T-helper 2 cell treated with Interferon-gamma antibody and Interleukin-4, amounts not matched to agents 100 ng/mL and 5 ng/mL, for 36 hours (primary cell): ENCODE measurements at regions not wholly inside any gene's neighbourhood (a gene's known extent, or its start where the extent isn't known, plus 50 kb on each side); places are given as distances from the start of the nearest gene placed in this dataset.
"Not testable (repeated sequence)": the region's sequence is repeated elsewhere in the genome, so short reads cannot be mapped to it uniquely, and the experiment has no call there.

Source experiments
- intact Hi-C: fragments of 100-400 bp; cut with micrococcal nuclease; formaldehyde crosslinking; loops from one replicate; pipeline ENCODE4 v1.15.1; 2023

GRCh38 chr5:105639511-105639910 is 2031.2 kb downstream of the EFNA5 start:
- intact Hi-C loops = no loop called here

GRCh38 chr5:105639068-105639467 is 2031.7 kb downstream of the EFNA5 start:
- intact Hi-C loops = no loop called here

GRCh38 chr5:105638437-105638836 is 2032.3 kb downstream of the EFNA5 start:
- intact Hi-C loops = no loop called here

- intact Hi-C loops = no loop called here
Measured at GRCh38 chr5:105632043-105632442, 2038.7 kb downstream of the EFNA5 start.

DNA sequence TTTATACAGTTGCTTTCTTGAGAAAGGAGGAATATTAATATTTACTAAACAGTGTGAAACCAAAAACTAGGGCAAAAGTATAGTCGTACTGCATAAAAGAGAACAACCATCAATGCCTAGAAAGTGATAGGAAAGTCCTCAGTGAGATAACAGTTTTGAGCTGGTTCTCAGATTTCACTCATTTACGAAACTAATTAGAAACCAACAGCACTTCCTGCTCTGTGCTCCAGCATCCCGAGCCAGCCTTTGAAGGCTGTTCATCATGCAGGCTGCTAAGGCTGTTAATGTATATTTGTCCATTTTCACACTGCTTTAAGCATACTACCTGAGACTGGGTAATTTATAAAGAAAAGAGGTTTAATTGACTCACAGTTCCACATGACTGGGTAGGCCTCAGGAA is 2039.9 kb downstream of the EFNA5 start:
- intact Hi-C loops = no loop called here

GRCh38 chr5:105619725-105620124 is 2051.0 kb downstream of the EFNA5 start:
- intact Hi-C loops = no loop called here

DNA sequence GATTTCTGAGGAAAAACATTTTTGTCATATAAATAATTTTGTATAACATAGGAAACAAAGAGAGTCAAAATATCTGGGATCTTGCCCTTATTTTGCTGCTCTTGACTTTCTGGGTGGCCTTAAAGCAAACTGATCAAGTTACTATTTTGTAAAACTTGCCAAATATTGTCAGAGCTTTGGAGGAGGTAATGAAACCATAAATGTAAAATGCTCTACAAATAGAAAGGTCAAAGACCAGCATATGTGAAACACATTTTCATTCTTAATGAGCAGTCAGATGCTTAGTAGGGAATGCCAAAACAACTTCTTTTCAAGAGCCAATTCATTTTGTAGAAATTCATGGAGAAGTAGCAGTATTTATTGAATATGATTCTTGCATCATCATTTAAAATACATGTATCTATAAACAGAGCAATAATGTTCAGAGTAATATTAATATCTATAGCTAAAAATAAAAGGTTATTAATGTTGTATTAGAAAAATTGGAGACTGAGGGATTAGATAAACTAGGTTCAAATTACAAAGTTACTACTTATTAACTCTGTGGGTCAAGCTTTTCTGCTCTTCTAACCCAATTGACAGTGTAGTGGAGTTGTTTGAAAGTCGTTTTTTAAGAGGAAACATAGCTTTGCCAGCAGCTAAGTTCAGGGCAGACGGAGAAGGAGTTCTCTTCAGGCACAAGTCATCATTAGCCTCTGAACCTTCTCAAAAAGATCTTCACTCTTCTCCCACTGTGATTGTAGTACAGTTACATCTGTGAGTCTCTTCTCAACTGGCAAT is 2053.1 kb downstream of the EFNA5 start:
- intact Hi-C loops = no loop called here

DNA sequence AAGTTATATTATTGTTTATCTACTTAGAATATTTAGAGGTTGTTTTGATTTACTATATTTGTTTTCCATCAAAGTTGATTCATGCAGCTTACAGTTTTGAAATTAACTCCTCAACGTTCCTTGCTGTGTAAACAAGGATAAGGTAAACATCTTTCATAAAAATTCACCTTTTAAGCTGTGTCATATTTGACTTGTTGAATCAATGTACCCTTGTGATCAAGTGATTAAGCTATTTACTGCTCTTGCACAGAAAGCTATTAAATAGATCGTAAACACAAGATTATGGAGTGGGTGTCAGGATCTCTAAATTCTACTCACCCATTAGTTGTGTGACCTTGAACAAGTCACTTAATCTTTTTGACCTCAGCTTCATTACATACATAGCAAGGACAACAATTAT is 2054.0 kb upstream of the NUDT12 start:
- intact Hi-C loops = no loop called here

DNA sequence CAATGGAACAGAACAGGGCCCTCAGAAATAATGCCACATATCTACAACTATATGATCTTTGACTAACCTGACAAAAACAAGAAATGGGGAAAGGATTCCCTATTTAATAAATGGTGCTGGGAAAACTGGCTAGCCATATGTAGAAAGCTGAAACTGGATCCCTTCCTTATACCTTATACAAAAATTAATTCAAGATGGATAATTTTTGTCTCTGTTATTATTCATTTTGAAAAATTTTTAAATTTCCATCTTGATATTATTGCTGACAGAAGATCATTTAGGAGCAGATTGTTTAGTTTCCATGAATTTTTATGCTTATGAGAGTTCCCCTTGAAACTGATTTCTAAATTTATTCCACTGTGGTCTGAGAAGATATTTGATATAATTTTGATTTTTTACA is 2039.8 kb upstream of the NUDT12 start:
- intact Hi-C loops = not testable (repeated sequence)

- intact Hi-C loops = no loop called here
Measured at GRCh38 chr5:105593011-105593760, 2030.6 kb upstream of the NUDT12 start.

DNA sequence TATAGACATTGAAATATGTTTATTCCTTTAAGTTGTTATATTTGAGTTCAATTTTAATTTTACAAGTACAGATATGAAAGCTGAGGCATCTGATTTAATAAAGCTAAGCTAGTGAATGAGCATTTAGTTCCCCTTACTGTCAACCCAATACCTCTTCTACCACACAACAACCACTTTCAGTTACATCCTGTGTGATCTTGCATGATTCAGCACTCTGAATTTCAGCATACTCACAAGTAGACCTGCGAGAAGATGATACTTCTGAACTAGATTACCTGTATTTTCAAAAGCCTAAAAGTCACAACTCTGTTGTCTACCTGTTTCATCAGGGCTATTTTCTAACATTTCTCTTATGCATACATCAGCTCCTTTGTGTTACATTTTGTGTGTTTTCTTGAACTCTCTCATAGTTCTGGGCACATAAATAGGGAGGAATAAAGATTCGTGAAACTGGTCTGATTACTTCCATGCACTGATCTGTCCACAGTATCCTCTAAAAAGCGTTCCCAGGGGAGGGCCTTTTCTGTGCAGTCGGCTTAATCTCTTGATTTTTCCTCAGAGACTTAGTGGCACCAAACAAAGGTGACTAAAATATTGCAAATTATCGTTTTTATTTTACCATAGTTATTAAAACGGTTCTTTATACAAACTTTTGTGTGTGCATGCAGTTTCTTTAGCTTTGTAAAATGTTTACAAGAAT is 2025.5 kb upstream of the NUDT12 start:
- intact Hi-C loops = no loop called here

GRCh38 chr5:105581988-105582690 is 2019.5 kb upstream of the NUDT12 start:
- intact Hi-C loops = no loop called here

DNA sequence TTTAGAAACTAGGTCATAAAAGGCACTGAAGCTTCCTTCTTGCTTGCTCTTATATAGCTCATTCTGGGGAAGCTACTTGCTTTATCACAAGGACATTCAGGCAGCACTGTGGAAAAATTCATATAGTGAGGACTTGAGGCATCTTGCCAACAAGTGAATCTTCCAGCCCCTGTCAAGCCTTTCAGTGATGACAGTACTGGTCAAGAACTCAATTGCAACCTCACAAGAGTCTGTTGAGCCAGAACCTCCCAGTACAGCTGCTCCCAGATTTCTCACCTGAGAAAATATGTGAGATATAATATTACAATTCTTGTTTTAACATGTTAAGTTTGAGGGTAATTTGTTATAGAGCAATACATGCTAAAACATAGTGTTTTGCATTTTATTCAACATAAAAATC is 2011.0 kb upstream of the NUDT12 start:
- intact Hi-C loops = no loop called here

DNA sequence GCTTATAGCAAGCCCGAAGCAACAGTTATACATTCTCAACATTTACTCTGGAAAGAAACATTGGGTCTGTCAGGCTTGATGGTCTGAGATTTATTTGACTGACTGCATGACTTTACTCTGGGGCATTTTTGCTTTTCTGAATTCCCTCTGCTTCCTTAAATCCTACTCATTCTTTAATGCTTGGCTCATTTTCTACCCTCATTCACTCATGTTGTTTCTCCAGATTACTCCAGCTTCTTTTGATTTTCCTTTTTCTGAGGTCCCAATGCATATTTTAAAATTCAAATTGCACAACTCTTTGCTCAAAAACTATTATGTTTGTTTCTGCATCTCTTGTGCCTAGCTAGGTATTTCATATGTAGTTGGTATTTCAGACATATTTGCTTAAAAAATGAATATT is 2002.9 kb upstream of the NUDT12 start:
- intact Hi-C loops = no loop called here

- intact Hi-C loops = no loop called here
Measured at GRCh38 chr5:105563842-105564241, 2001.3 kb upstream of the NUDT12 start.

- intact Hi-C loops = no loop called here
Measured at GRCh38 chr5:105554568-105555169, 1992.1 kb upstream of the NUDT12 start.

DNA sequence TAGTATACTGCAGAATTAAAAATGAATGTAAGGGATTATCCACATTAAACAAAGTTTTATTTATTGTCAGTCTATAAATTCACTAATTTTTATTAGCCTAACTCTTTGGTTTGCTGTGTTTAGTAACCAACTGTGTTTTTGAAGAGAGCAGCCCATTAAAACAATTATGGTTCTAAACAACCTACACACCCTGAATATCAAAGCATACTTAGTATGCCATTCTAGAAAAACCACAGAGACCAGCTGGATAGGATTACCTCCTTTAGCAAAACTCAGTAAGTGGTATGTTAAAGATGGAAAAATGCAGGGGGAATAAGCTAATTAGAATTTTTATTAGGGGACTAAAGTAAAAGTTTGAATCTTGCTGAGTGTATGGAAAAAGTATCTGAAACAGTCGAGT is 1981.7 kb upstream of the NUDT12 start:
- intact Hi-C loops = no loop called here

DNA sequence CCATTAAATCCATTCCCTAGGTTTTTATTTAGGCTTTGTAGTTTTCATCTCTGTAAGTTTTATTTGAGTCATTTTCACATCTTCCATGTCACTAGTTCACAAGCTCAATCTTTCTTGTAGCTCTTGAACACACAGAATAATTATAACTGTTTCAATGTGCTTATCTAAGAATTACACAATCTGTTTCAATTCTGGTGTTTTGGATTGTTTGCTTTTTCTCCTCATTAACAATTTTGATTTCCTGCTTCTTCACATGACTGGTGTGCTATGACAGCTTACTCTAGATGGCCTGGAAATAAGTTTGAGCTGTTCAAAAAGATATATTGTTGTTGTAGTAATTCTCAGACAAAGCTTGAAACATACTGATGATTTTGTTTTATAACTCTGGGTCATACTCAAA is 1974.1 kb upstream of the NUDT12 start:
- intact Hi-C loops = no loop called here

GRCh38 chr5:105530716-105531261 is 1968.2 kb upstream of the NUDT12 start:
- intact Hi-C loops = no loop called here

DNA sequence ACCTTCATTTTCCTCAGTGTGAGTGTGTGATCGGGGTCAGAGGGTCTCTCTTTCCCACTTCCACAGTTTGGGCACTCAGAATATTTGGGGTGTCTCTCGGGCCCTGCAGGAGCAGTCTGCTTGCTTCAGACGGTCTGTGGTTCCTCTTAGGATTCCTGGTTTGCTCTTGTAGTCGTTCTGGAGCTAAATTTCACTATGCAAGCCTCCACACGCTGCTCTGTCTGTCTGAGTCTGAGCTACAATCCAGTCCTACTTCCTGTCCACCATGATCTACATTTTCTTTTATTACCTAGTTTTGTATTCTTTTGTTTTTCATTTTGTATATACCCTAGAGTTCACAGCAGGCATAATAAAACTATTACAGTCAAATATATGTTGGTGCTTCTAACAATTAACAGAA is 1967.3 kb upstream of the NUDT12 start:
- intact Hi-C loops = no loop called here

- intact Hi-C loops = no loop called here
Measured at GRCh38 chr5:105508519-105508918, 1945.9 kb upstream of the NUDT12 start.
